H1 (cell line): ENCODE measurements at regions not wholly inside any gene's neighbourhood (a gene's known extent, or its start where the extent isn't known, plus 50 kb on each side); places are given as distances from the start of the nearest gene placed in this dataset.

Source experiments
- RBBP5 ChIP-seq: IDR thresholded peaks from 2 replicates; pipeline ENCODE4 v1.7.1; 2012; ENCODE audit warnings: low read depth, mild to moderate bottlenecking, inconsistent platforms, low read length, moderate library complexity, borderline replicate concordance
- SIN3A ChIP-seq, 2 experiments: IDR thresholded peaks in 1 of 2; conservative IDR thresholded peaks in 1 of 2; 2 replicates each; pipeline ENCODE4 v1.6.1; 2011 to 2012; ENCODE audit warnings: low read length in 2 of 2, improper control_type of control experiment in 1 of 2, low read depth in 1 of 2, mild to moderate bottlenecking in 1 of 2

- TF ChIP-seq SIN3A (conservative IDR thresholded peaks at IDR 0.05 in 1 of 2, IDR thresholded peaks at IDR 0.05 in 1 of 2; ENCODE audit: low read depth in 1 of 2, low read length in 2 of 2) (no peak), RBBP5 (no peak)
These were observed 237.3 kb downstream of the RHOU start (continued) for GRCh38 chr1:228972576-228972975.
